CD4-positive, CD25-positive, alpha-beta regulatory T cell (primary cell): ENCODE measurements at regions not wholly inside any gene's neighbourhood (a gene's known extent, or its start where the extent isn't known, plus 50 kb on each side); places are given as distances from the start of the nearest gene placed in this dataset.

Experiments used
- ATAC-seq, 2 donors: fragments of 150-1000 bp; cut with Tn5 transposase; one replicate each; pipeline ENCODE4 v1.10.0; 2021; ENCODE audit warnings: low read depth in 2 of 2, moderate number of reproducible peaks in 2 of 2, moderate library complexity in 1 of 2
- DNase-seq, 3 donors: peaks; one replicate each; pipeline versions ENCODE4 v3.0.0 to v3.0.0-alpha.2; 2012 to 2022; ENCODE audit warnings: mixed read lengths in 1 of 3
- H3K27ac ChIP-seq: one replicate; pipeline ENCODE4 v1.7.0; 2013; ENCODE audit warnings: mild to moderate bottlenecking, low read length; ENCODE audit not compliant: insufficient read depth, poor library complexity, severe bottlenecking
- H3K27me3 ChIP-seq: one replicate; pipeline ENCODE4 v1.7.0; 2013; ENCODE audit warnings: low read length; ENCODE audit not compliant: control insufficient read depth, insufficient read depth
- H3K36me3 ChIP-seq: one replicate; pipeline ENCODE4 v1.7.0; 2013; ENCODE audit warnings: mild to moderate bottlenecking, low read length, moderate library complexity; ENCODE audit not compliant: control insufficient read depth, insufficient read depth
- H3K4me1 ChIP-seq: 2 replicates; pipeline ENCODE4 v1.7.0; 2013; ENCODE audit warnings: mild to moderate bottlenecking, low read length; ENCODE audit not compliant: insufficient read depth, control insufficient read depth, poor library complexity, severe bottlenecking
- H3K4me3 ChIP-seq: one replicate; pipeline ENCODE4 v1.7.0; 2013; ENCODE audit warnings: low read depth, mild to moderate bottlenecking, low read length, moderate library complexity
- H3K9me3 ChIP-seq, 2 experiments: 1 replicate in 1 of 2; 2 replicates in 1 of 2; pipeline ENCODE4 v1.7.0; 2013; ENCODE audit warnings: low read length in 2 of 2, mild to moderate bottlenecking in 1 of 2, moderate library complexity in 1 of 2; ENCODE audit not compliant: control insufficient read depth in 2 of 2
- H3K27ac Mint-ChIP-seq, 3 donors: one replicate each; pipeline ENCODE4 v1.8.0; 2020 to 2022; ENCODE audit warnings: mild to moderate bottlenecking in 3 of 3, mixed read lengths in 3 of 3, moderate library complexity in 2 of 3
- H3K27me3 Mint-ChIP-seq: one replicate; pipeline ENCODE4 v1.8.0; 2022; ENCODE audit warnings: mild to moderate bottlenecking, mixed read lengths
- H3K36me3 Mint-ChIP-seq: one replicate; pipeline ENCODE4 v1.8.0; 2020; ENCODE audit warnings: mixed read lengths
- H3K4me1 Mint-ChIP-seq, 4 donors: one replicate each; pipeline ENCODE4 v1.8.0; 2020 to 2022; ENCODE audit warnings: mixed read lengths in 4 of 4, mild to moderate bottlenecking in 1 of 4
- H3K4me3 Mint-ChIP-seq, 4 donors: one replicate each; pipeline ENCODE4 v1.8.0; 2020 to 2022; ENCODE audit warnings: mild to moderate bottlenecking in 4 of 4, mixed read lengths in 4 of 4, moderate library complexity in 3 of 4
- H3K9me3 Mint-ChIP-seq, 7 donors: one replicate each; pipeline ENCODE4 v1.8.0; 2020 to 2022; ENCODE audit warnings: mixed read lengths in 7 of 7, mild to moderate bottlenecking in 3 of 7, moderate library complexity in 2 of 7

DNA sequence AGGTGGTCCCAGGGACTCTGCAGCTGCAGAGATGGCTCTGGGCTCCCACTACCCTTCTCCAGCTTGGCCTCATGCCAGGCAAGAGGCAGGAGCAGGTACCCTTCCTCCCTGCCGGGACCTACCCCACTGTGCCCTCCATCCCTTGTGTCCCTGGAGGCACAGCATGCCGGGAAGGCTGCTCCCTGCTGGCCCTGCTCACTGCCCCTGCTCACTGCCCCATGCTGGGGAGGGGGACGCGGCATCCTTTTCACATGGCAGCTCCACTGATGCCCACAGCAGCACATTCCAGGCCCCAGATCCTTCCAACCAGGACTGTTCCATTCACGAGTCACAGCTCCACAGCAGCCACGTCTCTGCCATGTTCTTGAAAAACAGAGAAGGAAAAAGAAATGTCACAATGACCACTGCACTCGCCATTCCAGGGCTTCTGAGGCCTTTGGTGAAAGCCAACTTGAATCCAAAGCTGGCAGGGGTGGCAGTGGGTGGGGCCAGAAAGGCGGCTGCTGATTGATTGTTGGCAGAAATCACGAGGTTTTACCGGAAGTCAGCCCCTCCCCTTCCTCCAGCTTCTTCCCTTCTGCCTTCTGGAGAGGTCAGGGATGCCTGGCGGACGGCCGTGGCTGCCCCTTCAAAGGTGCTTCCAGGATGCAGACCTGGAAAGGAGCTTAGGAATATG lies 268.0 kb downstream of the CYP26B1 start:
- Mint-ChIP-seq H3K27me3 (no peaks in the 10 kb centered on the region), H3K4me1 (no peaks in the 10 kb centered on the region), H3K4me3 (no peak overlapping the region), H3K27ac (no peak overlapping the region), H3K9me3 (peaks cover 0 to 5% (median 0%) of the 10 kb centered on the region in 7 donors), H3K36me3 (no peaks in the 10 kb centered on the region)
- H3K27me3 ChIP-seq, result no peaks in the 10 kb centered on the region
- no peak for ATAC-seq
- H3K27ac ChIP-seq, result no peak overlapping the region
- H3K4me3 ChIP-seq, result no peak overlapping the region
- no peaks in the 10 kb centered on the region for H3K9me3 ChIP-seq
- H3K36me3 ChIP-seq, result no peaks in the 10 kb centered on the region
- DNase-seq, result no peak
- H3K4me1 ChIP-seq, result no peaks in the 10 kb centered on the region

DNA sequence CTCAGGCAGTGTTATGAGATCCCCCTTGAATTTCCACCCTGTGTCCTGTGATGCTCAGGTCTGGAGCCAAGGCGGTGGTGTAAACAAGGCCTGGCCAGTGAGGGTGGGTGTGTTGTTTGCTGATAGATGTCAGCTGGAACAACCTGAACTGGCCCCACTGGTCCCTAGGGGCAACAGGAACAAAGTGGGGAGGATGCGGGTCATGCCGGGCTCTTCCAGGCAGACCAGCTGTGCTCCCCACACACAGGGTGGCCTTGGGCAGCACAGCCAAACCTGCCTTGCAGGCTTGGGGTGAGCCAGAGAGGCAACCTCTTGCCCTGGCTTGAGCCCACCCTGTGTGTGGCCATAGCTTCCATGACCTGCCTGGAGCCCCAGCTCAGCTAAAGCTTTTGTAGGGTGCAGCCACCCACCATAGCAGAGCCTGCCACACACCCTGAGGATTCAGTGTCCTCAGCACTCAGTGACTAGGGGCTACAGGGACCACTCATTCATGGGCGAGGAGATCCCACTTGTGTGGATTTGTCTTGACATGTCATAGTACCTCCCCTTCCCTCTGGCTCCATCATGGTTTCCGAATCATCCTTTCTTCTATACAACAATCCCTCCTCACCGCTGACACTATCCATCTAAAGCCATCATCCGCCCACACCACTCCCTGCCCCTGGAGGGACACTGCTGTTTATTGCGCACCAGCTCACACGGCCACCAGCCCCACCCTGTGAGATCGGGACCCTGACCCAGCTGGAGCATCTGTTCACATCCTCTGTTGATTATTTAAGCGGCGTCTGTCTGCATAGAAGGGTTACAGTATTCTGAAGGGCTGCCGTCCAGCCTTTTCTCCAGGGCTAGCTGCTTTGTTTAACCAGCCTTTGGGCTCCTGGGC lies 268.8 kb downstream of the CYP26B1 start:
- no peak overlapping the region for H3K4me3 Mint-ChIP-seq

GRCh38 chr2:71877636-71878035 lies 270.0 kb downstream of the CYP26B1 start:
- Mint-ChIP-seq H3K36me3 (no peaks in the 10 kb centered on the region), H3K9me3 (peaks cover 0 to 5% (median 0%) of the 10 kb centered on the region in 7 donors), H3K4me3 (no peak overlapping the region), H3K27me3 (no peaks in the 10 kb centered on the region), H3K4me1 (no peaks in the 10 kb centered on the region), H3K27ac (no peak overlapping the region)
- DNase-seq (no peak), ATAC-seq (no peak)
- Histone ChIP-seq H3K4me1 (no peaks in the 10 kb centered on the region), H3K27me3 (no peaks in the 10 kb centered on the region), H3K27ac (no peak overlapping the region), H3K36me3 (no peaks in the 10 kb centered on the region), H3K4me3 (no peak overlapping the region), H3K9me3 (no peaks in the 10 kb centered on the region)

More for the DNA sequence above, 268.8 kb downstream of the CYP26B1 start:
- Histone ChIP-seq H3K36me3 (no peaks in the 10 kb centered on the region), H3K27ac (no peak overlapping the region), H3K9me3 (no peaks in the 10 kb centered on the region), H3K4me3 (no peak overlapping the region), H3K27me3 (no peaks in the 10 kb centered on the region), H3K4me1 (no peaks in the 10 kb centered on the region)
- Mint-ChIP-seq H3K27ac (no peak overlapping the region), H3K36me3 (no peaks in the 10 kb centered on the region), H3K4me1 (no peaks in the 10 kb centered on the region), H3K27me3 (no peaks in the 10 kb centered on the region), H3K9me3 (peaks cover 0 to 5% (median 0%) of the 10 kb centered on the region in 7 donors)
- ATAC-seq, result no peak
- DNase-seq, result no peak

DNA sequence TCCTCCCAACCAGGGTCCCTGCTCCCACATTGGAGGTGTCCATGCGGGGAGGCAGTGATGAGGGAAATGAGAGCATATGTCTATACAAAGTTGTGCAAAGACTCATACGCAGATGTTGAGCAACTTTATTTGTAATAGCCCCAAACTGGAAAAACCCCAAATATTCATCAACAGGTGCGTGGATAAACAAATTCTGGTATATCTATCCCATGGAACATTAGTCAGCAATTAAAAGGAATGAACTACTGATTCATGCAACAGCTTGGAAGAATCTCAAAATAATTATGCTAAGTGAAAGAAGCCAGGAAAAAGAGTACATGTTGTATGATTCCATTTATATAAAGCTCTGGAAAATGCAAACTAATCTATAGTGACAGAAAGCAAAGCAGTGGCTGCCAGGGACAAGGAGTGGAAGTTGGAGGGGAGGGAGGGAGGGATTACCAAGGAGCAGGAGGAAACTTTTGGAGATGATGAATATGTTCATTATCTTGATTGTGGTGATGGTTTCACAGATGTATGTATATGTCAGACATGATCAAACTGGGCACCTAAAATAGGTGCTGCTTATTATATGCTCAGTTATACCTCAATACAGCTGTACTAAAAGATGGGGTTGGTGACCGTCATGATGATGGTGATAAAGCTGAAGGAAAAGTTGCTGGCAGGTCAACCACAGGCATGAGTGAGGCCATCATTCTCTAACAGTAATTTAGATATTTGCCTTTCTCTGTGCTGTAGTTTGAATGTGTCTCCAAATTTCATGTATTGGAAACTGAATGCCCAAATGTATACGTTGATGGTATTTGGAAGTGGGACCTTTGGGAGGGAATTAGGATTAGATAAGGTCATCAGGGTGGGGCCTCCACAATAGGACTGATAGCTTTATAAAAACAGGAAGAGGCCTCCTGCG lies 270.9 kb downstream of the CYP26B1 start:
- Mint-ChIP-seq H3K36me3 (no peaks in the 10 kb centered on the region), H3K27ac (no peak overlapping the region), H3K27me3 (no peaks in the 10 kb centered on the region)

GRCh38 chr2:71872466-71873051 lies 275.1 kb downstream of the CYP26B1 start:
- no peaks in the 10 kb centered on the region for H3K4me1 Mint-ChIP-seq
- DNase-seq (no peak), ATAC-seq (no peak)
- no peaks in the 10 kb centered on the region for H3K27me3 Mint-ChIP-seq
- Histone ChIP-seq H3K27me3 (no peaks in the 10 kb centered on the region), H3K27ac (no peak overlapping the region), H3K4me3 (no peak overlapping the region), H3K4me1 (no peaks in the 10 kb centered on the region), H3K9me3 (no peaks in the 10 kb centered on the region), H3K36me3 (no peaks in the 10 kb centered on the region)
- H3K9me3 Mint-ChIP-seq, result peaks cover 0 to 5% (median 0%) of the 10 kb centered on the region in 7 donors
- H3K36me3 Mint-ChIP-seq, result no peaks in the 10 kb centered on the region
- no peak overlapping the region for H3K27ac Mint-ChIP-seq
- H3K4me3 Mint-ChIP-seq, result no peak overlapping the region

More for the DNA sequence above, 270.9 kb downstream of the CYP26B1 start:
- no peaks in the 10 kb centered on the region for H3K9me3 ChIP-seq
- no peak for ATAC-seq
- H3K27ac ChIP-seq, result no peak overlapping the region
- no peaks in the 10 kb centered on the region for H3K27me3 ChIP-seq
- peaks cover 0 to 5% (median 0%) of the 10 kb centered on the region in 7 donors for H3K9me3 Mint-ChIP-seq
- no peak overlapping the region for H3K4me3 Mint-ChIP-seq
- no peaks in the 10 kb centered on the region for H3K4me1 Mint-ChIP-seq
- no peaks in the 10 kb centered on the region for H3K36me3 ChIP-seq
- no peak for DNase-seq
- H3K4me1 ChIP-seq, result no peaks in the 10 kb centered on the region
- no peak overlapping the region for H3K4me3 ChIP-seq

- Histone ChIP-seq H3K9me3 (no peaks in the 10 kb centered on the region), H3K27ac (no peak overlapping the region), H3K27me3 (no peaks in the 10 kb centered on the region), H3K36me3 (no peaks in the 10 kb centered on the region), H3K4me1 (no peaks in the 10 kb centered on the region), H3K4me3 (no peak overlapping the region)
- no peak for DNase-seq
- no peaks in the 10 kb centered on the region for H3K4me1 Mint-ChIP-seq
- H3K4me3 Mint-ChIP-seq, result no peak overlapping the region
- H3K27me3 Mint-ChIP-seq, result no peaks in the 10 kb centered on the region
- H3K9me3 Mint-ChIP-seq, result peaks cover 0 to 4% (median 0%) of the 10 kb centered on the region in 7 donors
- H3K36me3 Mint-ChIP-seq, result no peaks in the 10 kb centered on the region
- no peak for ATAC-seq
- H3K27ac Mint-ChIP-seq, result no peak overlapping the region
Observed at GRCh38 chr2:71865391-71865965, 282.2 kb downstream of the CYP26B1 start.

DNA sequence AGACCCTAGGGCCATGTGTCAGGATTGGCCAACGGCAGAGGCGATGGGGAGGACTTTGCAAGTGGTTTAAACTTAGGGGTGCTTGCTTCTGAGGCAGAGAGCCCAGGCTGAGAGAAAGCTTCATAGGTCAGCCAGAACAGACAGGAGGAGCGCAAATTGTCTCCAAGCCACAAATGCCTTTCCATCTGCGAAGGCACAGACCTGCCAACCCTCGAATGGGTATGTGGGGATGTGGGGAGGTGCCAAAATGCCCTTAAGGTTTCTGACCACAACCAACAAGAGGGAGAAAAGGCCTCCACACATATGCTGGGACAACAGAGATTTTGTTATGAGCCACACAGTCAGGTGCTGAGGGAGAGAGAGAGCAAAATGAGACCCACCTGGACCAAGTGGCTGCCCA lies 283.6 kb downstream of the CYP26B1 start:
- H3K9me3 ChIP-seq, result no peaks in the 10 kb centered on the region
- H3K27ac ChIP-seq, result no peak overlapping the region
- no peak for DNase-seq
- H3K4me1 ChIP-seq, result no peaks in the 10 kb centered on the region
- no peaks in the 10 kb centered on the region for H3K4me1 Mint-ChIP-seq
- ATAC-seq, result no peak
- no peaks in the 10 kb centered on the region for H3K27me3 Mint-ChIP-seq
- H3K9me3 Mint-ChIP-seq, result peaks cover 0 to 4% (median 0%) of the 10 kb centered on the region in 7 donors
- H3K4me3 Mint-ChIP-seq, result no peak overlapping the region
- H3K36me3 Mint-ChIP-seq, result no peaks in the 10 kb centered on the region
- no peaks in the 10 kb centered on the region for H3K27me3 ChIP-seq
- H3K4me3 ChIP-seq, result no peak overlapping the region
- no peaks in the 10 kb centered on the region for H3K36me3 ChIP-seq
- H3K27ac Mint-ChIP-seq, result no peak overlapping the region
